ENCODE measurements at regions not wholly inside any gene's neighbourhood (a gene's known extent, or its start where the extent isn't known, plus 50 kb on each side); places are given as distances from the start of the nearest gene placed in this dataset.
A peak's percentile ranks its signal among the peaks of the same experiment; 100 is the strongest.

GRCh38 chr20:7250337-7250736 is 482.9 kb downstream of the BMP2 start:
- DNase-seq (ENCODE audit: low read depth in 2 of 2) = no peak

- DNase-seq (ENCODE audit: low read depth in 2 of 2) = no peak
These were observed 489.6 kb downstream of the BMP2 start for GRCh38 chr20:7257099-7257498.

GRCh38 chr20:7257692-7258466 is 490.4 kb downstream of the BMP2 start:
- DNase-seq (ENCODE audit: low read depth in 2 of 2) = no peak

GRCh38 chr20:7262803-7263202 is 495.3 kb downstream of the BMP2 start:
- no peak for DNase-seq (ENCODE audit: low read depth in 2 of 2)

DNA sequence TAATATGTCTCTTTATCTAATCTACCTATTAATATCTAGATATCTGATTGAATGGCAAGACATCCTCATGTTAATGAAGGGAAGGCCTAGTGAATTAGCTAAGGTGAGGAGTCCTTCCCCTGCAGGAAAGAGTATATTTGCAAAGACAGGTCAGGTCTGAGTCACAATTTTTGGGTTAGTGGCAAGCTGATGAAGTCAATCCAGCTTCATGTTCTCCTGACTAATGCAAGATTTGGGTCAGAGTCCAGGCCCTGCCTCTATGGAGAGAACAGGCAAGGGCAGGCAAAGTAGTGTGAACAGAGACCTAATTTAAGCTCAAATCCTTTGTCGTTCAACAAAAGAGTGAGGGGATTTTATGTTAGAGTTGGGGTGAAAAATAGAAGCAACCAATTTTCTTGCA is 496.7 kb downstream of the BMP2 start:
- DNase-seq (ENCODE audit: low read depth in 2 of 2) = no peak

DNA sequence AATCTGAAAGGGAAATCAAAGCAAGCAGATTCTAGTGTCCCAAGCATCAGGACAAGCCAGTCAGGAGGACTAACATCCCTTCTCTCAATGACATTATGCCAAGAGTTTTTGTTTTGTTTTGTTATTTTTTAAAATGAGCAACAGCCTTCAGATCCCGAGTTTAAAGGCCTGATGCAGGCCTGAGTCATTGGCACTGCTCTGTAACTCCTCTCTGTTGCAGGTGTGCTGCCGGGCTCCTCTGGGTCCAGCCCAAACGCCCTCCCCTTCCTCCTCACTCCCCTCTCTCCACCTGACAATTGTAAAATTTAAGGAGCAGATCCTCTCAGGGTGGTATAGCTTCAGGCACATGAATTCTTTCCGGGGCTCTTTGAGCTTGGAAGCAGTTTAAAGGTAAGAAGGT is 502.0 kb downstream of the BMP2 start:
- no peak for DNase-seq (ENCODE audit: low read depth in 2 of 2)

DNA sequence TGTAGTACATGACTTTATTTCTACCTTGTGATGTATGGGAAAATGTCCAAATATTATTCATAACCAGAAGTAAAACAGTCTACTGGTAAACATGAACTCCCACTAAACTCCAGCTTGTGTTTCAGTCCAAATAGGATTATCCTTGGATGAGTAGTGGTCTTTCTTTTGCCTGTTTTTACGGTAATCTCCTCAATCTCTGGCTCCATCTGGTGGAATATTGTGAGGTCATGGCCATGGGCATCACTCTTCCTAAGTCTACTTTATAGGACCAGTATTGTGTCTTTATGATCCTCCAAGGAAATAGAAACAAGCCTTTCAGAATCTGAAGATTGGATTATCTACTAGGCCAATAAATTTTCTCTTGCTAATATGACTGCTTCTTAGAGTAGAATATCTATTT is 505.0 kb downstream of the BMP2 start:
- no peak for DNase-seq (ENCODE audit: low read depth in 2 of 2)

- no peak for DNase-seq (ENCODE audit: low read depth in 2 of 2)
These were observed 507.4 kb downstream of the BMP2 start for GRCh38 chr20:7274870-7275269.

GRCh38 chr20:7275645-7276237 is 508.3 kb downstream of the BMP2 start:
- no peak for DNase-seq (ENCODE audit: low read depth in 2 of 2)

- DNase-seq (ENCODE audit: low read depth in 2 of 2) = peak; percentile 0 to 13
These were observed 518.6 kb downstream of the BMP2 start for GRCh38 chr20:7285918-7286556.

GRCh38 chr20:7291323-7291943 is 523.9 kb downstream of the BMP2 start:
- no peak for DNase-seq (ENCODE audit: low read depth in 2 of 2)

GRCh38 chr20:7291946-7292345 is 524.5 kb downstream of the BMP2 start:
- DNase-seq (ENCODE audit: low read depth in 2 of 2) = no peak

- no peak for DNase-seq (ENCODE audit: low read depth in 2 of 2)
These were observed 527.4 kb downstream of the BMP2 start for GRCh38 chr20:7294816-7295360.

- DNase-seq (ENCODE audit: low read depth in 2 of 2) = no peak
These were observed 534.3 kb downstream of the BMP2 start for GRCh38 chr20:7301807-7302206.

DNA sequence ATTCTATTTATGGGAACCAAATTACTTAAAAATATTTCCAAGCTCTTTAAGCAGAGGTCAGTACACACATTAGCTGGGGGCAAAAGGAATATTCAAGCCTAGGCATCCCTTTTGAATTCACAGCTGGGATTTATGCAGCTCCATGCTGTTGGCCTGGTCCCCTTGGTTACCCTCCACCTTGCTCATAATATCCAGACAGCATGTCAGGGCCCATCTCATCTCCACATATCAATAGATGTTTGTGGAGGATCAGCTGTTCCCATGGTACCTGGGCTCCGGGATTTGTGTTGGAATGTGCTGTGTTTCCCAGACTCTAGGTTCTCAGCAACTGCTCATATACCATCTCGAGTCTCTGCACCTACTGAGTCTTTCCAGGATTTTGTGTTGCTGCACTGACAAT is 534.8 kb downstream of the BMP2 start:
- no peak for DNase-seq (ENCODE audit: low read depth in 2 of 2)

GRCh38 chr20:7305976-7306375 is 538.5 kb downstream of the BMP2 start:
- DNase-seq (ENCODE audit: low read depth in 2 of 2) = no peak

DNA sequence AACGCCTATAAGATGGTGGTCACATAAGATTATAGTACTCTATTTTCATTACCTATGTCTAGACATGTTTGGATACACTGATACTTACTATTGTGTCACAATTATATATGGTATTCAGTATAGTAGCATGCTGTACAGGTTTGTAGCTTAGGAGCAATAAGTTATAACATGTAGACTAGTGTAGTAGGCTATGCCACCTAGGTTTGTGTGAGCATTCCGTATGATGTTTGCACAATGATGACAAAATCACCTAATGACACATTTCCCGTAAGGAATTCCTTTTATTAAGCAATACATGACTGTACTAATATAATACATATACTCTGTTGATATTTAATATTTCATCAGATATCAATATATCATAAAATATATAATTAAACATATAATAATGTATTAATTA is 540.7 kb downstream of the BMP2 start:
- DNase-seq (ENCODE audit: low read depth in 2 of 2) = no peak

GRCh38 chr20:7313047-7313446 is 545.6 kb downstream of the BMP2 start:
- no peak for DNase-seq (ENCODE audit: low read depth in 2 of 2)

- no peak for DNase-seq (ENCODE audit: low read depth in 2 of 2)
These were observed 556.5 kb downstream of the BMP2 start for GRCh38 chr20:7323957-7324356.

DNA sequence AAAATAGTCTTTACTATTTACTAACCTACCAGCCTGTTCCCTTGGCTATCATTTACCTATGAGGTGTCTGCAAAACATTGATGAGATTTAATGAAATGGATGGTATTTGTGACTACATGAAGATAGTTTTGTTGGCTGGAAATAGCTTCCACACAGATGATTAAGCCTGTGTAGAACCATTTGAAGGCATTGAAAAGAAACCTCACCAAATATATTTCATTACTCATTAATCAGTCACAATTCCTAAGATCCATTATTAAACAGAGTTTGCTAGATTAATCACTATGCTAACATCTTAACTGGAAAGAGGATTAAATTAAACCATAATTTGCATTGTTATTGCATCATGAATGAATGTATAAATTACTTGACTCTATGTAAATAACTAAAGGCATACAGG is 560.3 kb downstream of the BMP2 start:
- DNase-seq (ENCODE audit: low read depth in 2 of 2) = no peak

DNA sequence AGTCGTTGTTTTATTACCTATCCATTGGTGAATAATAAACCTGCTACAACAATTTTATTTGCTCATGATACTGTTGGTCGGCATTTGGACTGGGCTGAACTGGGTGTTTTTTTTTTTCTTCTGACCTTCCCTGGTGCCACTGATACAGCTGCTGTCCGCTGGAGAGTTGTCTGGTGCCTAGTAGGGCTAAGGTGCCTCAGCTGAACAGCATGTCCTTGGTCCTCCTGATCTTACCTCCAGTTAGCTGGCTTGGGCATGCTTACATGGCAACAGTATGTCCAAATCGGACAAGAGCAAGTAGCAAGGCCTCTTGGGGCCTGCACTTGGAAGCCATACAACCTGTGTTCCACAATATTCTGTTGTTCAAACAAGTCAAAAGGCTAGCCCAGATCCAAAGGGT is 563.4 kb downstream of the BMP2 start:
- no peak for DNase-seq (ENCODE audit: low read depth in 2 of 2)

- no peak for DNase-seq (ENCODE audit: low read depth in 2 of 2)
These were observed 564.7 kb downstream of the BMP2 start for GRCh38 chr20:7332169-7332568.
